Choroid plexus epithelial cell (primary cell): ENCODE measurements at regions not wholly inside any gene's neighbourhood (a gene's known extent, or its start where the extent isn't known, plus 50 kb on each side); places are given as distances from the start of the nearest gene placed in this dataset.
"Not testable (repeated sequence)": the region's sequence is repeated elsewhere in the genome, so short reads cannot be mapped to it uniquely, and the experiment has no call there.

Experiments used
- DNase-seq: peaks from one replicate; pipeline ENCODE4 v3.0.0-alpha.2; 2010; ENCODE audit warnings: low read depth
- H3K4me3 ChIP-seq: 2 replicates; pipeline ENCODE4 v1.5.1; 2011; ENCODE audit warnings: low read depth, mild to moderate bottlenecking, control low read depth, low read length, moderate library complexity
- CTCF ChIP-seq: conservative IDR thresholded peaks from 2 replicates; pipeline ENCODE4 v1.5.1; 2011; ENCODE audit warnings: low read depth, mild to moderate bottlenecking, control low read depth, inconsistent platforms, low read length, moderate library complexity

DNA sequence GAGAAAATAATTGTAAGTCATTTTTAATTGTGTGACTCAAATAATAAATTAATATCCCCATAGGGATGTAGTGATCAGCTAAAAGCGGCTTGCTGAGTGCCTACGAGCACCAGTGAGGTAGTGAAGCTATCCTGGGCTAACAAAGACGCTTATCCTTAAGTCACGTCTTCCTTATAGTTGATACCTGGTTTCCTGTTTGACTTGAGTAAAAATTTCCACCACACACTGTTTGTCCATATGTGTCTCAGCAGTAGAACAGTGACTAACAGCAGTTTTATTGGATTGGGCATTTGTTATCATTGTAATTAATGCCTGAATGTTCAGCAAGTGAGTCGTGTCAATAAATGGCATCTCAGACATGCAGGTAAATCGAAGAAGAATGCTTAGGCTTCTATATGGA lies 241.1 kb downstream of the GRXCR1 start:
- H3K4me3 ChIP-seq, result no peak overlapping the region
- DNase-seq, result no peak
- no peak for TF ChIP-seq CTCF

DNA sequence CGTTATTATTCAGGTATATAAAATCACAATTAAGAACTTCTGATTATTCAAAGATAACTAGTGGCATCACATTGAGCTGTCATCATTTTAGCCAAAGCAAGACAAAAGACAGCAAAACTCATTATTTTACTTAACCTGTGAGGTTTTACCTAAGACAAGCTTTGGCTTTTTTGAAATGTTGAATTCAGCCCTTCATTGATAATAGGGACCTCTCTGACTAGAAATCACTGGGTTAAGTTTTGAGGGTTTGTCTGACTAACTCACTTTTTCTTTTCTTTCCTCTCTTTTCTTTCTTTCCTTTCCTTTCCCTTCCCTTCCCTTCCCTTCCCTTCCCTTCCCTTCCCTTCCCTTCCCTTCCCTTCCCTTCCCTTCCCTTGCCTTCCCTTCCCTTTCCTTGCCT lies 244.2 kb downstream of the GRXCR1 start:
- DNase-seq, result no peak
- no peak for TF ChIP-seq CTCF
- no peak overlapping the region for H3K4me3 ChIP-seq

- H3K4me3 ChIP-seq, result no peak overlapping the region
- DNase-seq, result no peak
- TF ChIP-seq CTCF, result no peak
Observed at GRCh38 chr4:43146198-43146597, 253.7 kb downstream of the GRXCR1 start.

GRCh38 chr4:43148481-43148880 lies 256.0 kb downstream of the GRXCR1 start:
- DNase-seq, result no peak
- no peak for TF ChIP-seq CTCF
- H3K4me3 ChIP-seq, result no peak overlapping the region

- DNase-seq, result no peak
- no peak overlapping the region for H3K4me3 ChIP-seq
- no peak for TF ChIP-seq CTCF
Observed at GRCh38 chr4:43163101-43163792, 270.7 kb downstream of the GRXCR1 start.

- no peak for DNase-seq
- no peak overlapping the region for H3K4me3 ChIP-seq
- no peak for TF ChIP-seq CTCF
Observed at GRCh38 chr4:43189741-43190140, 297.2 kb downstream of the GRXCR1 start.

- not testable (repeated sequence) for DNase-seq, H3K4me3 ChIP-seq
Observed at GRCh38 chr4:43212576-43212975, 320.1 kb downstream of the GRXCR1 start.

DNA sequence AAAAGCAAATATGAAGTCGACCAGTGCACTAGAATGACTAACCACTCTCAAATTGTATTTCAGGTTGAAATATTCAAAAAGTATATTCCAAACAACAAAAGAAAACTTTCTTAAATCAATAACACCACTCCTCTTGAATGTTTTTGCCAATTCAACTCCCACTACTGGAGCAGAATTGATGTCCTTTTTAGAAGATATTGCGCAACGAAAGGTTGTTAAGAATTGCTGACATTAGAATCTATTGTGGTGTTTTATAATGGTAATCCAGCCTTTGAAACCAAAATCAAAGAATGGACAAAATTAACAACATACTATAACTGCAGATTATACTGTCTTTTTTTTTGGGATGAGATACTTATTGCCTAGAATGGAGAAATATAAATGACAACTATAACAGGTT lies 331.3 kb downstream of the GRXCR1 start:
- TF ChIP-seq CTCF, result no peak

More for the DNA sequence above, 331.3 kb downstream of the GRXCR1 start:
- no peak for DNase-seq
- H3K4me3 ChIP-seq, result no peak overlapping the region
